ENCODE measurements at regions not wholly inside any gene's neighbourhood (a gene's known extent, or its start where the extent isn't known, plus 50 kb on each side); places are given as distances from the start of the nearest gene placed in this dataset.

GRCh38 chr14:71289536-71289935, 382.3 kb downstream of the PCNX1 start:
- no peaks in the 10 kb centered on the region for H3K36me3 ChIP-seq (ENCODE audit: control insufficient read depth, insufficient read depth, low read length)
- ChIA-PET CTCF (no interaction called here), POLR2A (no interaction called here)
- TF ChIP-seq, protein P1, sequence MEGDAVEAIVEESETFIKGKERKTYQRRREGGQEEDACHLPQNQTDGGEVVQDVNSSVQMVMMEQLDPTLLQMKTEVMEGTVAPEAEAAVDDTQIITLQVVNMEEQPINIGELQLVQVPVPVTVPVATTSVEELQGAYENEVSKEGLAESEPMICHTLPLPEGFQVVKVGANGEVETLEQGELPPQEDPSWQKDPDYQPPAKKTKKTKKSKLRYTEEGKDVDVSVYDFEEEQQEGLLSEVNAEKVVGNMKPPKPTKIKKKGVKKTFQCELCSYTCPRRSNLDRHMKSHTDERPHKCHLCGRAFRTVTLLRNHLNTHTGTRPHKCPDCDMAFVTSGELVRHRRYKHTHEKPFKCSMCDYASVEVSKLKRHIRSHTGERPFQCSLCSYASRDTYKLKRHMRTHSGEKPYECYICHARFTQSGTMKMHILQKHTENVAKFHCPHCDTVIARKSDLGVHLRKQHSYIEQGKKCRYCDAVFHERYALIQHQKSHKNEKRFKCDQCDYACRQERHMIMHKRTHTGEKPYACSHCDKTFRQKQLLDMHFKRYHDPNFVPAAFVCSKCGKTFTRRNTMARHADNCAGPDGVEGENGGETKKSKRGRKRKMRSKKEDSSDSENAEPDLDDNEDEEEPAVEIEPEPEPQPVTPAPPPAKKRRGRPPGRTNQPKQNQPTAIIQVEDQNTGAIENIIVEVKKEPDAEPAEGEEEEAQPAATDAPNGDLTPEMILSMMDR (IDR thresholded peaks at IDR 0.05; ENCODE audit: insufficient read depth, low read depth, low read length), result no peak
- no peaks in the 10 kb centered on the region for H3K27me3 ChIP-seq (ENCODE audit: control insufficient read depth, insufficient read depth, low read length)
- no peak overlapping the region for H3K4me3 ChIP-seq (ENCODE audit: low read depth, low read length)
- DNase-seq (ENCODE audit: low read depth), result no peak

- ChIA-PET CTCF (no interaction called here), POLR2A (no interaction called here)
- Histone ChIP-seq H3K4me3 (ENCODE audit: low read depth, low read length) (no peak overlapping the region), H3K36me3 (ENCODE audit: control insufficient read depth, insufficient read depth, low read length) (no peaks in the 10 kb centered on the region), H3K27me3 (ENCODE audit: control insufficient read depth, insufficient read depth, low read length) (no peaks in the 10 kb centered on the region)
- DNase-seq (ENCODE audit: low read depth), result no peak
- TF ChIP-seq, protein P1 (IDR thresholded peaks at IDR 0.05; ENCODE audit: insufficient read depth, low read depth, low read length), result no peak
Measured at GRCh38 chr14:71290301-71290700, 383.0 kb downstream of the PCNX1 start.

GRCh38 chr14:71290960-71291466, 383.8 kb downstream of the PCNX1 start:
- Histone ChIP-seq H3K36me3 (ENCODE audit: control insufficient read depth, insufficient read depth, low read length) (no peaks in the 10 kb centered on the region), H3K4me3 (ENCODE audit: low read depth, low read length) (no peak overlapping the region), H3K27me3 (ENCODE audit: control insufficient read depth, insufficient read depth, low read length) (no peaks in the 10 kb centered on the region)
- ChIA-PET CTCF (interaction anchor here (0.5 to 1.4 kb wide), 4 partner anchors 9 to 564 kb away, joined by 3 to 5 read pairs (median 3); no protein-coding TSS in a partner anchor), POLR2A (interaction anchor here (0.6 kb wide), 2 partner anchors 11 to 22 kb away, joined by 3 read pairs; no protein-coding TSS in a partner anchor)
- DNase-seq (ENCODE audit: low read depth), result peak; percentile 47
- TF ChIP-seq, protein P1 (IDR thresholded peaks at IDR 0.05; ENCODE audit: insufficient read depth, low read depth, low read length), result no peak

- Histone ChIP-seq H3K4me3 (ENCODE audit: low read depth, low read length) (no peak overlapping the region), H3K27me3 (ENCODE audit: control insufficient read depth, insufficient read depth, low read length) (no peaks in the 10 kb centered on the region), H3K36me3 (ENCODE audit: control insufficient read depth, insufficient read depth, low read length) (no peaks in the 10 kb centered on the region)
- no peak for DNase-seq (ENCODE audit: low read depth)
- ChIA-PET POLR2A (no interaction called here), CTCF (no interaction called here)
- TF ChIP-seq, protein P1 (IDR thresholded peaks at IDR 0.05; ENCODE audit: insufficient read depth, low read depth, low read length), result no peak
Measured at GRCh38 chr14:71296184-71296583, 388.9 kb downstream of the PCNX1 start.

DNA sequence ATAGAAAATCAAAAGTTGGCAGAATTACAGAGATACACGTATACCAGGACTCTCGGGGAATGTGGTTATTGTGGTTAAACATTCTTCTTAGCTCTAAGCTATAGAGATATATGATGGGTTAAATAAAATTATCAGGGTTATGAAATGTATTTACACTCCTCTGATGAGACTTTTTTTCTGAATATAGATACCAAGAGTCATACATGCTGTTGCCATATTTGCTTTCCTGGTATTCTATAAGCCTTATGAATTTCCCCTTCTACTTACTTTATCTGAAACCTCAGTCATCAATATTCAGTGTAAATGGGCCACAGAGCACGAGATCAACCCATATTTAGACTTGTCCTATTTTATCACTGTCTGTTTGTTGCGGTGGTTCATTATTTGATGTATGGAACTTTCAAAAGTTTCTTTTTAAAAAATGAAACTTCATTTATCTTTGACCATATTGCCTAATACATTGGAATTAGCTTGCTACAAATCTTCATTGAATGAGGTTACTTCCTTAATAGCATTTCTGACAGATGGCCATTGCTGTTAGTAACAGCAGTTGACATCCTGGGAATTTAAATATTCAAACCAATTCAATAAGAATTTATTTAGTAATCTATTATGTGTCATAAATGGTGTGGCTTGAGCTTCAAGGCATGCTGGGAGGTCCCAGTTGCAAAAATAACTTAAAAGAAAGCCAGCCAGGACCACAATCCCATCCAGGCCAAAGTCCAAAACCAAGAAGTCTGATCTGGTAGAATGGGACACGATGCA, 393.5 kb downstream of the PCNX1 start:
- no peak overlapping the region for H3K4me3 ChIP-seq (ENCODE audit: low read depth, low read length)
- no peak for DNase-seq (ENCODE audit: low read depth)
- ChIA-PET POLR2A (no interaction called here), CTCF (interaction anchor here (1.1 to 1.4 kb wide), 2 partner anchors 9 to 10 kb away, joined by 4 to 5 read pairs; no protein-coding TSS in a partner anchor)
- H3K27me3 ChIP-seq (ENCODE audit: control insufficient read depth, insufficient read depth, low read length), result no peaks in the 10 kb centered on the region
- TF ChIP-seq, protein P1 (IDR thresholded peaks at IDR 0.05; ENCODE audit: insufficient read depth, low read depth, low read length), result no peak
- H3K36me3 ChIP-seq (ENCODE audit: control insufficient read depth, insufficient read depth, low read length), result no peaks in the 10 kb centered on the region

Measured in BJ (cell line).